SK-N-SH treated with all-trans-retinoic acid at 6 μM for 48 hours (cell line): ENCODE measurements at regions not wholly inside any gene's neighbourhood (a gene's known extent, or its start where the extent isn't known, plus 50 kb on each side); places are given as distances from the start of the nearest gene placed in this dataset.

Source experiments
- GLIS3 ChIP-seq: fragments of 250-450 bp; sonication (Bioruptor Pico); IDR thresholded peaks from 2 replicates; pipeline ENCODE4 v1.5.0; 2020; ENCODE audit warnings: mild to moderate bottlenecking, moderate library complexity
- ISL1 ChIP-seq: fragments of 250-450 bp; sonication (Bioruptor Pico); IDR thresholded peaks from 2 replicates; pipeline ENCODE4 v2.1.2; 2022; ENCODE audit warnings: mild to moderate bottlenecking, moderate library complexity
- ZFP30 ChIP-seq: fragments of 450-650 bp; formaldehyde crosslinking; IDR thresholded peaks from 2 replicates; pipeline ENCODE4 v1.5.0; 2022; ENCODE audit warnings: mild to moderate bottlenecking, moderate library complexity
- ZNF565 ChIP-seq: fragments of 450-650 bp; formaldehyde crosslinking; conservative IDR thresholded peaks from 2 replicates; pipeline ENCODE4 v1.5.0; 2020; ENCODE audit warnings: low read depth, mild to moderate bottlenecking, moderate library complexity
- ZNF8 ChIP-seq: fragments of 450-650 bp; formaldehyde crosslinking; IDR thresholded peaks from 2 replicates; pipeline ENCODE4 v1.5.0; 2020; ENCODE audit warnings: mild to moderate bottlenecking, moderate library complexity
- TF ChIP-seq, protein P1 (sequence below): fragments of 250-450 bp; sonication (Bioruptor Pico); IDR thresholded peaks from 2 replicates; pipeline ENCODE4 v1.5.0; 2020; ENCODE audit warnings: mild to moderate bottlenecking, moderate library complexity

DNA sequence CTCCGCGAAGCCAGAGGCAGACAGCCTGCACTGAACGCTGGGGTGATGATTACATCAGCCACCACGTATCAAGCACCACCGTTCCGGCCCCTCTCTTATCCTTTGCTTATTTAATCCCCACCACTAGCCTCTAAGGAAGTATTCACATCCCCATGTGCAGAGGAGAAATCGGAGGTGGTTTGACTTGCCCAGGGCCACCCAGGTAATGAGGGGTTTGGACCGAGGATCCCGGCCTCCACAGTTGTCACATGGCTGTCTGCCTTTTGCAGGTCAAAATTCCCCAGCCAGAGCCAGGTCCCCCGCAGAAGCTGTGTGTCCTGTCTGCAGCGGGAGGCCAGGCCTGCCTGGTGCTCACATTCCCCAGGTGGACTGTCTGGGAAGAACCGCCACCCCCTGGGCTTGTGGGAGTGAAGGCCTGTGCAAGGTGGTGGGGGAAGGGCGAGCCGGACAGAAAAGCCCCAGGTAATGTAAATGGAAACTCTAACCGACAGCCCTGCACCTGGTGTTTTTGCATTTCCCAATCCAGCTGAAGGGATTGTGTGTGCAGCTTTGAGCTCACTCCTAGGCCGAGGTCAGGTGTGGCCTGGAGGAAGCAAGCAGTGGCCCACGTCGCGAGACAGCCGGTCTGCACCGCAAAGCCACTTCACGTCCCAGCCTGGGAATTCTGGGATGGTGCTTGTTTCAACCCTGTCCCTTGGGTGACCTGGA lies 108.5 kb upstream of the ID2 start:
- TF ChIP-seq, protein P1, sequence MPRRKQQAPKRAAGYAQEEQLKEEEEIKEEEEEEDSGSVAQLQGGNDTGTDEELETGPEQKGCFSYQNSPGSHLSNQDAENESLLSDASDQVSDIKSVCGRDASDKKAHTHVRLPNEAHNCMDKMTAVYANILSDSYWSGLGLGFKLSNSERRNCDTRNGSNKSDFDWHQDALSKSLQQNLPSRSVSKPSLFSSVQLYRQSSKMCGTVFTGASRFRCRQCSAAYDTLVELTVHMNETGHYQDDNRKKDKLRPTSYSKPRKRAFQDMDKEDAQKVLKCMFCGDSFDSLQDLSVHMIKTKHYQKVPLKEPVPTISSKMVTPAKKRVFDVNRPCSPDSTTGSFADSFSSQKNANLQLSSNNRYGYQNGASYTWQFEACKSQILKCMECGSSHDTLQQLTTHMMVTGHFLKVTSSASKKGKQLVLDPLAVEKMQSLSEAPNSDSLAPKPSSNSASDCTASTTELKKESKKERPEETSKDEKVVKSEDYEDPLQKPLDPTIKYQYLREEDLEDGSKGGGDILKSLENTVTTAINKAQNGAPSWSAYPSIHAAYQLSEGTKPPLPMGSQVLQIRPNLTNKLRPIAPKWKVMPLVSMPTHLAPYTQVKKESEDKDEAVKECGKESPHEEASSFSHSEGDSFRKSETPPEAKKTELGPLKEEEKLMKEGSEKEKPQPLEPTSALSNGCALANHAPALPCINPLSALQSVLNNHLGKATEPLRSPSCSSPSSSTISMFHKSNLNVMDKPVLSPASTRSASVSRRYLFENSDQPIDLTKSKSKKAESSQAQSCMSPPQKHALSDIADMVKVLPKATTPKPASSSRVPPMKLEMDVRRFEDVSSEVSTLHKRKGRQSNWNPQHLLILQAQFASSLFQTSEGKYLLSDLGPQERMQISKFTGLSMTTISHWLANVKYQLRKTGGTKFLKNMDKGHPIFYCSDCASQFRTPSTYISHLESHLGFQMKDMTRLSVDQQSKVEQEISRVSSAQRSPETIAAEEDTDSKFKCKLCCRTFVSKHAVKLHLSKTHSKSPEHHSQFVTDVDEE (CRISPR knock-in tag): no peak
- TF ChIP-seq ISL1 (CRISPR knock-in tag): no peak
- no peak for TF ChIP-seq ZNF565 (CRISPR knock-in tag)
- no peak for TF ChIP-seq ZFP30
- TF ChIP-seq GLIS3 (CRISPR knock-in tag): no peak
- no peak for TF ChIP-seq ZNF8 (CRISPR knock-in tag)
